Activated CD4-positive, CD25-positive, alpha-beta regulatory T cell (primary cell): ENCODE measurements at regions not wholly inside any gene's neighbourhood (a gene's known extent, or its start where the extent isn't known, plus 50 kb on each side); places are given as distances from the start of the nearest gene placed in this dataset.

ENCODE experiments used
- DNase-seq, 4 experiments: peaks; one replicate each; lab custom pipeline; 2025; lab: John Stamatoyannopoulos, UW

DNA sequence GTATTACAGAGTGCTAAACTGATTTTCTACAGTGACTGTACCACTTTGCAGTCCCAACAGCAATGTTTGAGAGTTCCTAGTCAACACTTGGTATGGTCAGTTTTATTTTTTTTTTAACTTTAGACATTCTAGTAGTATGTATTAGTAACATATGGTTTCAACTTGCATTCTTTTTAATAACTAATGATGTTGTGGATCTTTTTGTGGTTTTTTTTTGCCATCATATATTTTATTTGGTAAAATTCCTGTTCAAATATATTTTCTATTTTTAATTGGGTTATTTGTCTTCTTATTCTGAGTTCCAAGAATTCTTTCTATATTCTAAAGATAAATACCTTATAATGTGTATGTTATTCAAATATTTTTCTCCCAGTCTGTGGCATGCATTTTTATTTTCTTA is 189.4 kb upstream of the ECI2 start:
- no peak for DNase-seq

- no peak for DNase-seq
These were observed 187.9 kb upstream of the ECI2 start for GRCh38 chr6:4323322-4323721.

GRCh38 chr6:4322846-4323309 is 187.5 kb upstream of the ECI2 start:
- no peak for DNase-seq

DNA sequence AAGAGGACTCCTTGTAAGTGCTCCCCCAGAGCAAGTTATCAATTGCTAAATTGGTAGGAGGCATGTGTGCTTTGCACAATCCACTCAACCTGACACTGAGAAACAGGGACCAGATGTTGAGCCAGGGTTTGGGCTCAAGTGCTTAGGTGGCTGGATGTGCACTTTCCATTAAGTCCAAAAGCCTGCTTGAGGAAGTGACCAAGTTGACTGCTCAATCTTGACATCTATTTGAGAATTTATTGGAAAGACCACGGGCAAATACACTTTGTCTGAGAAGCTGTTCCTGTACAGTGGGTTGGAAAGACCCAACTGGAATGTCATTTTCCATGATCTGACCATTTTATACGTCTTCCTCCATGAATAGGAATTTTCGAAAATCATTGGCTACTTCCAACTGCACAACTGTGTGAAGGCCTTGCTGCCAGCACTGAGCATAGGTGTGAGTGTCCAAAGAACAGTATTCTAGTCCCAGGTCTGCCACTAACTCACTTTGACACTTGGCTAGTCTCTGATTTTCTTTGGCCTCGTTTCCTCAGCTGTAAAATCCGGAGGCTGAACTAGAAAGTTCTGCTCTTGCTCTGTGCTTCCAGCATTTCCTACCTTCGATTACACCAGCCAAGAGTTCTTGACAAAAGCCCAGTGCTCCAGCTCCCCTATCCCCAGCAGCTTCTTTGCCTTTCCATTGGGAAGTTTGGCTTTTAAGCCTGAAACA is 186.9 kb upstream of the ECI2 start:
- DNase-seq = no peak

- no peak for DNase-seq
These were observed 185.5 kb upstream of the ECI2 start for GRCh38 chr6:4320860-4321259.

- no peak for DNase-seq
These were observed 184.8 kb upstream of the ECI2 start for GRCh38 chr6:4319981-4320683.

GRCh38 chr6:4318321-4318720 is 182.9 kb upstream of the ECI2 start:
- no peak for DNase-seq

DNA sequence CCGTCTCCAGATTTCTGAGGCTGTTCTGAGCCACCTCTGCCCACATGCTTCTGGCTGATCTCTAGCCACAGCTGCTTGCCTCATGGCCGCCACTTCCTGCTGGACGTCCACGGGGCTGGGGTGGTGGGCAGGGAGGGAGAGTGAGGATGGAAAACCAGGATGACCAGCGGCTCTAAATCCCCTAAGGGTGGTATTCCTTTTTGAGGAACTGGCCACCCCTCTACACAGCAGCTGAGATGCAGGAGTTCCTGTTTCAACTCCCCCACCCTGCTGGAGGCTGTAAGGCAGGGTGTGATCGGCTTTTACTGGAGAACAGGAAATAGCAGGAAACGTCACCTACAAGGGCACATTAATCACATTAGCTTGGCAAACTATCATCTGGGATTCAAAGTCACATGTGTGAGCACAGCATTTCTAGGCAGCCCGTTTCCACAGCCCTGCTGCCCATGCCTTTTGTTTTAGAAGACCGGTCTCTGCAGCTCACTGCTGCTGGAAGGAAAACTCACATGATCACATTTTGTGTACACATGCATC is 181.6 kb upstream of the ECI2 start:
- no peak for DNase-seq

DNA sequence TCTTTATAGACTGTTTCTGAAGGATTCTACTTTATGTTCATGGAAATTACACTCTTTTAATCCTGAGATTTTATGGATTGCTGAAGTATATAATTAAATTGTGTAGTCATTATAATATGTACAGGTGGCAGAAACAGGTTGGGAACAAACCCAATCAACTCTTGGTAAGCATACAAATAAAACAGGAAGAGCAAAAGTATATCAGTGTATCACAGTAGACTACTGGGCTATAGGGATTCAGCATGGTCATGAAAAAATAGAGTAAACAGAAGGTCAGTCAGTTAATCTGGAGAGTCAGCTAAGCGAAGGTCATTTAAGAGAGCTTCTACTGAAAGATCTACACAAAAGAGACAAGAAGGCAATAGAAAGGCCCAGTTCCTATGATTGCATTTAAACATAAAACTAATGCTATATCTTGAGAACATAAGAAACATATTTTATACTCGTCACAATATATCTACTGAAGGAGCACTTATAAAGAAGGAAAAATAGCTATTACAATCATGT is 178.9 kb upstream of the ECI2 start:
- no peak for DNase-seq

GRCh38 chr6:4313044-4313686 is 177.8 kb upstream of the ECI2 start:
- no peak for DNase-seq

GRCh38 chr6:4311976-4312860 is 176.8 kb upstream of the ECI2 start:
- no peak for DNase-seq

DNA sequence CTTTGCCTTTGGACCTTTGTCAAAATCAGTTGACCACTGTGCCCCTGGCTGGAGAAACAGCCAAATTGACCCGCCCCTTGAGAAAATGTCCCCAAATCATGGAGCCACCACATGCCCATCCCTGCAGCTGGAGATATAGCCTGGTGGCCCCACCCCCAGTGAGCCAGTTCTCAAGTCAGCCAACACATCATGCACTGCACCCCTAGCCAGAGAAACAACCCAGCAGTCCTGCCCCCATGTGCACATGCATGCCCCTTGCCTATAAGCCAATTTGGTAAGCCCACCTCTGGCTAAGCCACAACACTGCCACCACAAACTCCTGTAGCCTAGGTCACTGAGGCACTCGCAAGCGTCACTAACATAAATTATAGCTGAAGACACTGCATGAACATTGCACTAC is 174.2 kb upstream of the ECI2 start:
- no peak for DNase-seq

GRCh38 chr6:4308364-4308763 is 173.0 kb upstream of the ECI2 start:
- no peak for DNase-seq

GRCh38 chr6:4304927-4305455 is 169.6 kb upstream of the ECI2 start:
- DNase-seq = no peak

DNA sequence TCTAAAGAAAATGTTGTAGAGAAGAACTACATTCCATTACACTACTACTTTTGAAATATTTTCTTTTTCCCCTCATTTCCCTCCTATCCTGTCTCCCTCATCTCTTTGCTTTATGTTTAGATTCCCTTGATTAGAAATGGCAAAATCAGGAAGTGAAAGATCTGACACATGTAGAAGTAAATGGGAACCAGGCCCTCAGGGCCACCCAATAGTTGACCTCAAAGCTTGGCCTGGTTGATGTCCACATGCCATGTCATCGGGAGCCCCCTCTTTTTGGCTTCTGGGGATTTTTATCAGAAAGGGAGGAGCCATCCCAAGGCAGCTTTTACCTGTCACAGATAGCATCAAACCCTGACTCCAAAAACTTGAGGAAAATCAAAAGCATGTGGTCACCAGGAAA is 168.3 kb upstream of the ECI2 start:
- no peak for DNase-seq

DNA sequence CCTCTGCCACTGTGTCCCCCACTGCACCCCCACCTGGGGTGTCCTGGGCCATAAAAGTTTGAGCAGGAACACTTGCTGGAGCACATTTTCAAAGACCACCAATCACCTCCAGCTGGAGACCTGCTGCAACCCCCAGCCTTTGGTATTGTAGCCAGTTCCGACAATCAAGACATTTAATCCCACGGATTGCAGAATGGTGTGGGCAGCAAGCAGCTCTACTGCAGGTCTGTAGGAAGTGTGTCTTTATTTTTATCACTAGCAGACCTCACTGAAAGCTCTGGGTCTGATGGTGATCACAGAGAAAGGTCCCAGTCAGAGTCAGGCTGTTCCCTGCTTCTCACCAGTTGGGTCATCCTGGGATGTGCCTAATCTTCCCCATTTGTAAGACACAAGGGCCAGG is 167.1 kb upstream of the ECI2 start:
- DNase-seq = no peak

GRCh38 chr6:4301871-4302270 is 166.5 kb upstream of the ECI2 start:
- DNase-seq = no peak

- no peak for DNase-seq
These were observed 165.5 kb upstream of the ECI2 start for GRCh38 chr6:4300917-4301316.

DNA sequence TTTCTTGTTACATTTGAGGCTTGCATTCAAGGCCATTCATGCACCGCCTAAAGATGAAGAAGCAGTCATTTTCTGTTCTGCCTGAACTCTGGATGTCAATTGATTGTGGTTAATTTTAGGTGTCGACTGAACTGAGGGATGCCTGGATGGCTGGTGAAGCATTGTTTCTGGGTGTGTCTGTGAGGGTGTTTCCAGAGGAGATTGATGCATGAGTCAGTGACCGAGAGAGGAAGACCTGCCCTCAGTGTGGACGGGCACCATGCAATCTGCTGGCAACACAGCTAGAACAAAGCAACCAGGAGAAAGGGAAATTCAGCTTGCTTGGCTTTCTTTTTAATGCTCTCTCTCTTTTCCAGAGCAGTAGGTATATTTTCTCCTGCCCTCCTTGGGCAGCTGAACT is 164.1 kb upstream of the ECI2 start:
- DNase-seq = no peak

GRCh38 chr6:4297348-4297747 is 162.0 kb upstream of the ECI2 start:
- no peak for DNase-seq

- no peak for DNase-seq
These were observed 161.2 kb upstream of the ECI2 start for GRCh38 chr6:4296552-4296951.

DNA sequence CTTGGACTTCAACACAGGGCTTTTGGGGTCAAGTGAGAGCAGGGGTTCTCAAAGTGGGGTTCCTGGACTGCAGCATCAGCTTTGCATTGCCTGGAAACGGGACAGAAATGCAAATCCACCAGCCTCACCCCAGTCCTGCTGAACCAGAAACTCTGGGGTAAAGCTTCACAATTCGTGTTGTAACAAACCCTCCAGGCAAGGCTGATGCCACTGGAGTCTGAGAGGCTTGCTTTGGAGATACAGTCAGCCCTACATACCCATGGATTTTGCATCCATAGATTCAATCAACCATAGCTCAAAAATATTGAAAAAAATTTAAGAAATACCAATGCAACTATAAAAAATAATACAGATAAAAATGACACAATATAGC is 160.4 kb upstream of the ECI2 start:
- DNase-seq = no peak
